GM18951 (cell line): ENCODE measurements at regions not wholly inside any gene's neighbourhood (a gene's known extent, or its start where the extent isn't known, plus 50 kb on each side); places are given as distances from the start of the nearest gene placed in this dataset.
"Not testable (repeated sequence)": the region's sequence is repeated elsewhere in the genome, so short reads cannot be mapped to it uniquely, and the experiment has no call there.

Experiments
- POLR2A ChIP-seq: IDR thresholded peaks from 4 replicates; pipeline ENCODE4 v1.6.1; 2011; ENCODE audit warnings: mild to moderate bottlenecking; ENCODE audit not compliant: insufficient read length, insufficient read depth; ENCODE audit errors: extremely low read depth
- in situ Hi-C: fragments of 300-500 bp; cut with MboI; formaldehyde crosslinking; loops from one replicate; pipeline ENCODE4 v1.12.0; 2022; ENCODE audit warnings: low sequenced_read_pairs, mixed read lengths, inconsistent platforms; ENCODE audit not compliant: unreplicated experiment

- in situ Hi-C loops: no loop called here
- TF ChIP-seq POLR2A: no peak
Measured at GRCh38 chr5:39665328-39665727, 240.5 kb upstream of the DAB2 start.

GRCh38 chr5:39662945-39663344 lies 238.2 kb upstream of the DAB2 start:
- no peak for TF ChIP-seq POLR2A
- in situ Hi-C loops: no loop called here

GRCh38 chr5:39661026-39661779 lies 236.4 kb upstream of the DAB2 start:
- no peak for TF ChIP-seq POLR2A

GRCh38 chr5:39660020-39660419 lies 235.2 kb upstream of the DAB2 start:
- in situ Hi-C loops: no loop called here
- no peak for TF ChIP-seq POLR2A

More at GRCh38 chr5:39661026-39661779, 236.4 kb upstream of the DAB2 start:
- in situ Hi-C loops: no loop called here

- in situ Hi-C loops: no loop called here
- no peak for TF ChIP-seq POLR2A
Measured at GRCh38 chr5:39658866-39659265, 234.1 kb upstream of the DAB2 start.

GRCh38 chr5:39657943-39658342 lies 233.2 kb upstream of the DAB2 start:
- in situ Hi-C loops: no loop called here
- no peak for TF ChIP-seq POLR2A

- in situ Hi-C loops: no loop called here
- TF ChIP-seq POLR2A: no peak
Measured at GRCh38 chr5:39656600-39656999, 231.8 kb upstream of the DAB2 start.

GRCh38 chr5:39654715-39655114 lies 229.9 kb upstream of the DAB2 start:
- in situ Hi-C loops: no loop called here
- no peak for TF ChIP-seq POLR2A

- in situ Hi-C loops: not testable (repeated sequence)
Measured at GRCh38 chr5:39652481-39652880, 227.7 kb upstream of the DAB2 start.

GRCh38 chr5:39652036-39652435 lies 227.3 kb upstream of the DAB2 start:
- in situ Hi-C loops: no loop called here
- TF ChIP-seq POLR2A: no peak

- TF ChIP-seq POLR2A: no peak
- in situ Hi-C loops: no loop called here
Measured at GRCh38 chr5:39650008-39650762, 225.4 kb upstream of the DAB2 start.

GRCh38 chr5:39648848-39649227 lies 224.1 kb upstream of the DAB2 start:
- in situ Hi-C loops: no loop called here
- TF ChIP-seq POLR2A: no peak

- no peak for TF ChIP-seq POLR2A
- in situ Hi-C loops: no loop called here
Measured at GRCh38 chr5:39648085-39648847, 223.5 kb upstream of the DAB2 start.
